A549 (cell line): ENCODE measurements at regions not wholly inside any gene's neighbourhood (a gene's known extent, or its start where the extent isn't known, plus 50 kb on each side); places are given as distances from the start of the nearest gene placed in this dataset.

Source experiments
- ATAC-seq, 2 experiments: fragments of 200-7000 bp in 1 of 2; fragments of >200 bp in 1 of 2; cut with Nextera tagmentation in 1 of 2; cut with Tn5 transposase in 1 of 2; 3 replicates each; pipeline versions ENCODE4 v1.8.0 to v1.9.1; 2018 to 2020; ENCODE audit warnings: mild to moderate bottlenecking in 1 of 2, moderate library complexity in 1 of 2
- CTCF ChIA-PET: fragments of 300-600 bp; sonication (Branson Sonifier 250); formaldehyde crosslinking; extraction: SDS; loops from one replicate; lab custom pipeline; 2021; ENCODE audit warnings: antibody characterized with exemption, inconsistent platforms; lab: Yijun Ruan, JAX
- POLR2A ChIA-PET: fragments of 350-600 bp; formaldehyde crosslinking; extraction: SDS; loops from one replicate; lab custom pipeline; 2021; ENCODE audit warnings: antibody characterized with exemption, inconsistent platforms; lab: Yijun Ruan, JAX
- DNase-seq, 2 experiments: peaks; one replicate each; pipeline versions ENCODE4 v3.0.0 to v3.0.0-alpha.2; 2011 to 2016; ENCODE audit warnings: low read depth in 1 of 2, low spot score in 1 of 2
- FAIRE-seq: peaks from 2 replicates; lab custom pipeline; 2011; peaks lifted over from hg19 to GRCh38; lab: Jason Lieb, UNC
- H3K27ac ChIP-seq, 2 experiments: fragments of >200 bp; sonication (Bioruptor Twin); formaldehyde crosslinking; 3 replicates each; pipeline ENCODE4 v1.5.1; 2016 to 2017
- H3K4me1 ChIP-seq: fragments of >200 bp; sonication (Bioruptor Twin); formaldehyde crosslinking; 3 replicates; pipeline ENCODE4 v1.6.1; 2016
- H3K4me2 ChIP-seq: fragments of >200 bp; sonication (Bioruptor Twin); formaldehyde crosslinking; 3 replicates; pipeline ENCODE4 v1.6.1; 2016
- H3K4me3 ChIP-seq: fragments of >200 bp; sonication (Bioruptor Twin); formaldehyde crosslinking; 3 replicates; pipeline ENCODE4 v1.5.1; 2016
- H3K9me3 ChIP-seq: fragments of >200 bp; sonication (Bioruptor Twin); formaldehyde crosslinking; 3 replicates; pipeline ENCODE4 v1.6.1; 2016
- BHLHE40 ChIP-seq: IDR thresholded peaks from 2 replicates; pipeline ENCODE4 v1.6.1; 2012; ENCODE audit warnings: low read depth, low read length, inconsistent platforms
- CHD2 ChIP-seq: fragments of 150-350 bp; IDR thresholded peaks from 2 replicates; pipeline ENCODE4 v1.6.1; 2014; ENCODE audit warnings: low read length; ENCODE audit not compliant: partially characterized antibody
- EHMT2 ChIP-seq: fragments of 200-600 bp; sonication (generic); IDR thresholded peaks from 2 replicates; pipeline ENCODE4 v1.6.1; 2016; ENCODE audit warnings: antibody characterized with exemption, low read depth, mild to moderate bottlenecking, moderate library complexity
- ESRRA ChIP-seq: fragments of 150-350 bp; IDR thresholded peaks from 2 replicates; pipeline ENCODE4 v1.6.1; 2014; ENCODE audit warnings: mild to moderate bottlenecking, low read length, borderline replicate concordance
- FOSL2 ChIP-seq, 2 experiments: fragments of 450-650 bp in 1 of 2; fragments of >200 bp in 1 of 2; sonication (Bioruptor Twin) in 1 of 2; formaldehyde crosslinking; IDR thresholded peaks; 2 replicates each; pipeline versions ENCODE4 v1.5.0 to v1.6.1; 2016 to 2020; ENCODE audit warnings: mild to moderate bottlenecking in 1 of 2, moderate library complexity in 1 of 2
- HOXA7 ChIP-seq: fragments of 250-450 bp; sonication (Bioruptor Pico); IDR thresholded peaks from 2 replicates; pipeline ENCODE4 v1.5.0; 2020; ENCODE audit warnings: mild to moderate bottlenecking, moderate library complexity
- JUN ChIP-seq, 2 experiments: fragments of >200 bp; sonication (Bioruptor Twin); formaldehyde crosslinking; IDR thresholded peaks; 2 replicates in 1 of 2; 3 replicates in 1 of 2; pipeline ENCODE4 v1.6.1; 2016 to 2017
- MYC ChIP-seq: IDR thresholded peaks from 2 replicates; pipeline ENCODE4 v1.6.1; 2012; ENCODE audit warnings: mild to moderate bottlenecking, inconsistent platforms, low read length, improper control_type of control experiment, borderline replicate concordance
- RAD21 ChIP-seq, 2 experiments: fragments of >200 bp in 1 of 2; sonication (Bioruptor Twin) in 1 of 2; formaldehyde crosslinking in 1 of 2; IDR thresholded peaks in 1 of 2; conservative IDR thresholded peaks in 1 of 2; 2 replicates in 1 of 2; 3 replicates in 1 of 2; pipeline ENCODE4 v1.6.1; 2012 to 2018; ENCODE audit warnings: inconsistent platforms in 1 of 2
- RARB ChIP-seq: fragments of 250-450 bp; sonication (Bioruptor Pico); IDR thresholded peaks from 2 replicates; pipeline ENCODE4 v1.8.0; 2021; ENCODE audit warnings: mild to moderate bottlenecking, moderate library complexity
- RCOR1 ChIP-seq: fragments of 150-350 bp; IDR thresholded peaks from 2 replicates; pipeline ENCODE4 v1.6.1; 2014; ENCODE audit warnings: antibody characterized with exemption, low read length, low read depth
- RFX5 ChIP-seq: fragments of 450-650 bp; IDR thresholded peaks from 2 replicates; pipeline ENCODE4 v1.7.1; 2014; ENCODE audit warnings: antibody characterized with exemption, mild to moderate bottlenecking, moderate library complexity
- SMC3 ChIP-seq: fragments of >200 bp; sonication (Bioruptor Twin); formaldehyde crosslinking; IDR thresholded peaks from 3 replicates; pipeline ENCODE4 v1.6.1; 2018; ENCODE audit warnings: inconsistent platforms
- TFCP2L1 ChIP-seq: fragments of 250-450 bp; sonication (Bioruptor Pico); IDR thresholded peaks from 2 replicates; pipeline ENCODE4 v1.5.0; 2021; ENCODE audit warnings: mild to moderate bottlenecking
- ZFP36 ChIP-seq: fragments of 450-650 bp; IDR thresholded peaks from 2 replicates; pipeline ENCODE4 v1.6.1; 2014; ENCODE audit warnings: borderline replicate concordance; ENCODE audit not compliant: partially characterized antibody
- ZSCAN20 ChIP-seq: fragments of 250-450 bp; sonication (Bioruptor Pico); IDR thresholded peaks from 2 replicates; pipeline ENCODE4 v1.8.0; 2022; ENCODE audit warnings: mild to moderate bottlenecking, moderate library complexity
- WGBS: methylation state at CpG from one replicate; pipeline ENCODE4 v1.1.6; 2017; ENCODE audit errors: missing lambda C conversion rate; 5-methylcytosine and 5-hydroxymethylcytosine counted together
- TF ChIP-seq, protein P1 (sequence below): fragments of >200 bp; sonication (Bioruptor Twin); formaldehyde crosslinking; IDR thresholded peaks from 2 replicates; pipeline ENCODE4 v1.6.1; 2016
- TF ChIP-seq, protein P2 (sequence below): fragments of 150-350 bp; IDR thresholded peaks from 2 replicates; pipeline ENCODE4 v1.6.1; 2014; ENCODE audit warnings: low read depth, mild to moderate bottlenecking, low read length
- TF ChIP-seq, protein P3 (sequence below): fragments of 450-650 bp; IDR thresholded peaks from 2 replicates; pipeline ENCODE4 v1.6.1; 2014; ENCODE audit warnings: antibody characterized with exemption

DNA sequence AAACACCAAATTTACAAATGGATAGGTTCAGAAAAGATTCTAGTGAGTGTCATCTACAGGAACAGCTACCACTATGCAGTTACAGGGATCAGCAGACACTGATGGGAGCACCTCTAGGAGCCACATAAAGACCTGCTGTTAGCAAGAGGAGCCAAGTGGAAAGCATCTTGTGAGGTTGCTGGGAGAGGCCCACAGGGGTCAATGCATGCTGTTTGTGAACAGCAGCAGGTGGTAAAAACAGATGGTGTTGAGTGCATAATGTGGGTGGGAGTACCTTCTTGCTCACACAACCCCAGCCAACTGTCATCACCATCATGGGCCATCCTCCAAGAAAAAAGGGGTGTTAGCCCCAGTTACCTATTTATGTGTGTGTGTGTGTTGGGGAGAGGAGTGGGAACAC lies 215.2 kb upstream of the SSTR1 start:
- DNase-seq: no peak
- TF ChIP-seq ZFP36: no peak
- TF ChIP-seq ESRRA: no peak
- TF ChIP-seq, protein P1, sequence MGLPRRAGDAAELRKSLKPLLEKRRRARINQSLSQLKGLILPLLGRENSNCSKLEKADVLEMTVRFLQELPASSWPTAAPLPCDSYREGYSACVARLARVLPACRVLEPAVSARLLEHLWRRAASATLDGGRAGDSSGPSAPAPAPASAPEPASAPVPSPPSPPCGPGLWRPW: no peak
- TF ChIP-seq TFCP2L1 (CRISPR knock-in tag): no peak
- TF ChIP-seq RAD21 (conservative IDR thresholded peaks at IDR 0.05 in 1 of 2, IDR thresholded peaks at IDR 0.05 in 1 of 2): no peak
- no peak for TF ChIP-seq ZSCAN20 (CRISPR knock-in tag)
- no peak for TF ChIP-seq BHLHE40
- no peak for TF ChIP-seq SMC3
- TF ChIP-seq MYC: no peak
- TF ChIP-seq, protein P2, sequence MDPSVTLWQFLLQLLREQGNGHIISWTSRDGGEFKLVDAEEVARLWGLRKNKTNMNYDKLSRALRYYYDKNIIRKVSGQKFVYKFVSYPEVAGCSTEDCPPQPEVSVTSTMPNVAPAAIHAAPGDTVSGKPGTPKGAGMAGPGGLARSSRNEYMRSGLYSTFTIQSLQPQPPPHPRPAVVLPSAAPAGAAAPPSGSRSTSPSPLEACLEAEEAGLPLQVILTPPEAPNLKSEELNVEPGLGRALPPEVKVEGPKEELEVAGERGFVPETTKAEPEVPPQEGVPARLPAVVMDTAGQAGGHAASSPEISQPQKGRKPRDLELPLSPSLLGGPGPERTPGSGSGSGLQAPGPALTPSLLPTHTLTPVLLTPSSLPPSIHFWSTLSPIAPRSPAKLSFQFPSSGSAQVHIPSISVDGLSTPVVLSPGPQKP: no peak
- no peak for TF ChIP-seq RARB
- no peak for TF ChIP-seq CHD2
- no peak for TF ChIP-seq HOXA7 (CRISPR knock-in tag)
- TF ChIP-seq RCOR1: no peak
- TF ChIP-seq, protein P3, sequence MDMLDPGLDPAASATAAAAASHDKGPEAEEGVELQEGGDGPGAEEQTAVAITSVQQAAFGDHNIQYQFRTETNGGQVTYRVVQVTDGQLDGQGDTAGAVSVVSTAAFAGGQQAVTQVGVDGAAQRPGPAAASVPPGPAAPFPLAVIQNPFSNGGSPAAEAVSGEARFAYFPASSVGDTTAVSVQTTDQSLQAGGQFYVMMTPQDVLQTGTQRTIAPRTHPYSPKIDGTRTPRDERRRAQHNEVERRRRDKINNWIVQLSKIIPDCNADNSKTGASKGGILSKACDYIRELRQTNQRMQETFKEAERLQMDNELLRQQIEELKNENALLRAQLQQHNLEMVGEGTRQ: no peak
- no peak for TF ChIP-seq RFX5
- no peak for TF ChIP-seq JUN (IDR thresholded peaks at IDR 0.05)
- no peak for TF ChIP-seq FOSL2 (IDR thresholded peaks at IDR 0.05)
- TF ChIP-seq FOSL2 (CRISPR knock-in tag; IDR thresholded peaks at IDR 0.05): no peak
- TF ChIP-seq, all 56 proteins: peak for 0
- H3K27ac ChIP-seq: no peak overlapping the region
- H3K4me3 ChIP-seq: no peak overlapping the region
- FAIRE-seq: no peak
- ChIA-PET POLR2A (no interaction called here), CTCF (no interaction called here)
- no peaks in the 10 kb centered on the region for H3K4me1 ChIP-seq
- no peak overlapping the region for H3K4me2 ChIP-seq
- no peak for ATAC-seq
- H3K9me3 ChIP-seq: no peaks in the 10 kb centered on the region

DNA sequence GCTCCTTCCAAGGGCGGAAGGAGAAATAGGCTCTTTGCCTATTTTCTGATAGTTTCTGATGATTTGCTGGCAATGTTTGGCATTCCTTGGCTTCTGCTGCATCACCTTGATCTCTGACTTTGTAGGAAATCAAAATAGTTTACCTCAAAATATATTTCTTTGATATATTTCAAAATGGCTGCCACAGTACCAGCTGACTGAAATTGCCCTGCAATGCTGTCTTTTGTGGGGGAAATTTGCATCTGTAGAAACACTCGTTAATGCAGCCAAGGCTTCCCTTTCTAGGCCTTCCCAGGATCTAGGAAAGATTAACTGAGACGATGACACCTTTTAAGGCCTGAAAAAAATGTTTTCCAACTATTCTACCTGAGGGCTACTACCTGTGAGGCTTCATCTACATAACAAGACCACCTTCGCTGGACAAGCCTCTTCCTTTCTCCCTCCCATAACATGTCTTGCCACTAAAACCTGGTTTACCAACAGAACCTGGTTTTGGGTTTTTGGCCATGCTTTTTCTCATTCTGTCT lies 212.8 kb upstream of the SSTR1 start:
- WGBS: 15% methylated on average over 4 of the region's 4 CpGs
- Histone ChIP-seq H3K4me2 (no peak overlapping the region), H3K4me1 (no peaks in the 10 kb centered on the region), H3K27ac (no peak overlapping the region), H3K9me3 (no peaks in the 10 kb centered on the region), H3K4me3 (no peak overlapping the region)
- DNase-seq (no peak), FAIRE-seq (no peak), ATAC-seq (no peak)
- TF ChIP-seq, protein P2: no peak
- no peak for TF ChIP-seq EHMT2
- ChIA-PET POLR2A (no interaction called here), CTCF (no interaction called here)

DNA sequence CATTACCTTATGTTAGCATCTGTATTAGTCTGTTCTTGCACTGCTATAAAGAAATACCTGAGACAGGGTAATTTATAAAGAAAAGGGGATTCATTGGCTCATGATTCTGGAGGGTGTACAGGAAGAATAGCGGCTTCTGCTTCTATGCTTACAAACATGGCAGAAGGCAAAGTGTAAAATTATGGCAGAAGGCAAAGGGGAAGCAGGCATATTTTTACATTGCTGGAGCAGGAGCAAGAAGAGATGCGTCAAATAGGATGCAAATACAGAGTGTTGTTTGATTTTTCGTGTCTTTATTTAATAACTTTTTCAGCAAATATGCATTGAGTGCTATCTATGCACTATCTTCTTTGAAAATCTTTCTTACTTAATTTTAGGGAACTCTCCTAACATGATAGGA lies 210.7 kb upstream of the SSTR1 start:
- WGBS: 31% methylated on average over 3 of the region's 3 CpGs
- POLR2A ChIA-PET: no interaction called here
- ATAC-seq (no peak), DNase-seq (no peak), FAIRE-seq (no peak)
- no peak overlapping the region for H3K27ac ChIP-seq
- H3K4me1 ChIP-seq: no peaks in the 10 kb centered on the region
- CTCF ChIA-PET: no interaction called here
- H3K4me3 ChIP-seq: no peak overlapping the region
- TF ChIP-seq BHLHE40: no peak
- no peak overlapping the region for H3K4me2 ChIP-seq
- H3K9me3 ChIP-seq: no peaks in the 10 kb centered on the region
